Nephron (organoid): ENCODE measurements at regions not wholly inside any gene's neighbourhood (a gene's known extent, or its start where the extent isn't known, plus 50 kb on each side); places are given as distances from the start of the nearest gene placed in this dataset.

ENCODE experiments used
- H3K27ac Mint-ChIP-seq, 3 experiments: 2 replicates each; pipeline ENCODE4 v1.8.0; 2020; ENCODE audit warnings: mixed read lengths in 3 of 3, mild to moderate bottlenecking in 2 of 3, moderate library complexity in 1 of 3
- H3K27me3 Mint-ChIP-seq: 2 replicates; pipeline ENCODE4 v1.8.0; 2021; ENCODE audit warnings: low read depth, mild to moderate bottlenecking, moderate library complexity, mixed read lengths
- H3K36me3 Mint-ChIP-seq: 2 replicates; pipeline ENCODE4 v1.8.0; 2020; ENCODE audit warnings: low read depth, mixed read lengths
- H3K4me1 Mint-ChIP-seq: 2 replicates; pipeline ENCODE4 v1.8.0; 2020; ENCODE audit warnings: mixed read lengths
- H3K4me3 Mint-ChIP-seq, 3 experiments: 2 replicates each; pipeline ENCODE4 v1.8.0; 2020; ENCODE audit warnings: mild to moderate bottlenecking in 3 of 3, mixed read lengths in 3 of 3, moderate library complexity in 2 of 3
- H3K9me3 Mint-ChIP-seq: 2 replicates; pipeline ENCODE4 v1.8.0; 2020; ENCODE audit warnings: mixed read lengths
- CTCF ChIP-seq, 3 experiments: fragments of 200-600 bp; sonication (generic); IDR thresholded peaks; one replicate each; pipeline ENCODE4 v1.5.0; 2021; ENCODE audit warnings: antibody characterized with exemption in 3 of 3; ENCODE audit not compliant: unreplicated experiment in 3 of 3

GRCh38 chr14:98350213-98350612 is 921.8 kb downstream of the BCL11B start:
- Mint-ChIP-seq H3K4me3 (no peak overlapping the region), H3K4me1 (peaks cover 4% of the 10 kb centered on the region), H3K27ac (no peak overlapping the region), H3K9me3 (peaks cover 5% of the 10 kb centered on the region), H3K36me3 (no peaks in the 10 kb centered on the region), H3K27me3 (peaks cover 12% of the 10 kb centered on the region)
- TF ChIP-seq CTCF (IDR thresholded peaks at IDR 0.05; ENCODE audit: unreplicated experiment in 3 of 3), result no peak

- Mint-ChIP-seq H3K9me3 (peaks cover 21% of the 10 kb centered on the region), H3K27me3 (no peaks in the 10 kb centered on the region), H3K36me3 (no peaks in the 10 kb centered on the region), H3K27ac (no peak overlapping the region), H3K4me3 (no peak overlapping the region), H3K4me1 (no peaks in the 10 kb centered on the region)
- TF ChIP-seq CTCF (IDR thresholded peaks at IDR 0.05; ENCODE audit: unreplicated experiment in 3 of 3), result no peak
Observed at GRCh38 chr14:98364961-98365360, 907.0 kb downstream of the BCL11B start.

GRCh38 chr14:98366429-98366828 is 905.6 kb downstream of the BCL11B start:
- no peak for TF ChIP-seq CTCF (IDR thresholded peaks at IDR 0.05; ENCODE audit: unreplicated experiment in 3 of 3)
- Mint-ChIP-seq H3K4me3 (no peak overlapping the region), H3K36me3 (no peaks in the 10 kb centered on the region), H3K27ac (no peak overlapping the region), H3K27me3 (peaks cover 5% of the 10 kb centered on the region), H3K4me1 (no peaks in the 10 kb centered on the region), H3K9me3 (peaks cover 15% of the 10 kb centered on the region)

- no peaks in the 10 kb centered on the region for H3K4me1 Mint-ChIP-seq
- no peak overlapping the region for H3K4me3 Mint-ChIP-seq
- peaks cover 15% of the 10 kb centered on the region for H3K9me3 Mint-ChIP-seq
- H3K36me3 Mint-ChIP-seq, result no peaks in the 10 kb centered on the region
- H3K27me3 Mint-ChIP-seq, result peaks cover 7% of the 10 kb centered on the region
- TF ChIP-seq CTCF (IDR thresholded peaks at IDR 0.05; ENCODE audit: unreplicated experiment in 3 of 3), result no peak
- H3K27ac Mint-ChIP-seq, result no peak overlapping the region
Observed at GRCh38 chr14:98368221-98368620, 903.8 kb downstream of the BCL11B start.

- Mint-ChIP-seq H3K4me3 (no peak overlapping the region), H3K36me3 (no peaks in the 10 kb centered on the region), H3K9me3 (peaks cover 15% of the 10 kb centered on the region), H3K27ac (no peak overlapping the region), H3K27me3 (peaks cover 9% of the 10 kb centered on the region), H3K4me1 (peaks cover 1% of the 10 kb centered on the region)
- TF ChIP-seq CTCF (IDR thresholded peaks at IDR 0.05; ENCODE audit: unreplicated experiment in 3 of 3), result no peak
Observed at GRCh38 chr14:98368916-98369315, 903.1 kb downstream of the BCL11B start.

- H3K27ac Mint-ChIP-seq, result no peak overlapping the region
- H3K27me3 Mint-ChIP-seq, result peaks cover 9% of the 10 kb centered on the region
- peaks cover 5% of the 10 kb centered on the region for H3K4me1 Mint-ChIP-seq
- no peaks in the 10 kb centered on the region for H3K36me3 Mint-ChIP-seq
- TF ChIP-seq CTCF (IDR thresholded peaks at IDR 0.05; ENCODE audit: unreplicated experiment in 3 of 3), result no peak
- no peak overlapping the region for H3K4me3 Mint-ChIP-seq
- peaks cover 15% of the 10 kb centered on the region for H3K9me3 Mint-ChIP-seq
Observed at GRCh38 chr14:98369344-98369743, 902.7 kb downstream of the BCL11B start.
